GM12874 (cell line): ENCODE measurements at regions not wholly inside any gene's neighbourhood (a gene's known extent, or its start where the extent isn't known, plus 50 kb on each side); places are given as distances from the start of the nearest gene placed in this dataset.

Experiments
- CTCF ChIP-seq: IDR thresholded peaks from 2 replicates; pipeline ENCODE4 v1.5.1; 2011; ENCODE audit warnings: low read depth, mild to moderate bottlenecking, control low read depth, low read length, moderate library complexity; ENCODE audit not compliant: insufficient read depth

DNA sequence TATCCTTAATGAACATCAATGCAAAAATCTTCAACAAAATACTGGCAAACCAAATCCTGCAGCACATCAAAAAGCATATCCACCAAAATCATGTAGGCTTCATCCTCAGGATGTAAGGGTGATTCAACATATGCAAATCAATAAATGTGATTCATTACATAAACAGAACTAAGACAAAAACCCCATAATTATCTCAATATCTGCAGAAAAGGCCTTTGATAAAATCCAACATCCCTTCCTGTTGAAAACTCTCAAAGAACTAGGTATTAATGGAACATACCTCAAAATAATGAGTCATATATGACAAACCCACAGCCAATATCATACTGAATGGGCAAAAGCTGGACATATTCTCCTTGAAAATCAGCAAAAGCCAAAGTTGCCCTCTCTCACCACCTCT is 54.6 kb upstream of the DEPDC1 start:
- TF ChIP-seq CTCF: no peak

GRCh38 chr1:68558321-68559026 is 61.6 kb upstream of the DEPDC1 start:
- no peak for TF ChIP-seq CTCF

DNA sequence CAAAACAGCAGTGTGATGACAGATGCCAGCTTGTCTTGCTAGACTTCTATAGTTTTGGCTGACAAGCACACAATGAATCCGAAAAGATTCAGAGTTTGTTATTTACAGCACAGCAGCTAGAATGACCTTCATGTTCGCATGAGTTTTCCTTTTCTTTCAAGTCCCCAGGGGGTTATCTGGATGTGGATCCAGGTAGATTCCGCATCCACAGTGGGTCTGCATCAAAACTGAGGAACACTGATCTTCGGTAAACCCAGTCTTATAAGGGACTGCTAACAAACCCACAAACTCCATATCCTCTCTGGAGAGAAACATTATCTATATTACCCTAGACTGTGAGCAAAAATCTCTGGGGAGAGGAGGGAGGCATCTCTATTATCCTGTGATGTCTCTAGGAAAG is 69.0 kb upstream of the DEPDC1 start:
- no peak for TF ChIP-seq CTCF

DNA sequence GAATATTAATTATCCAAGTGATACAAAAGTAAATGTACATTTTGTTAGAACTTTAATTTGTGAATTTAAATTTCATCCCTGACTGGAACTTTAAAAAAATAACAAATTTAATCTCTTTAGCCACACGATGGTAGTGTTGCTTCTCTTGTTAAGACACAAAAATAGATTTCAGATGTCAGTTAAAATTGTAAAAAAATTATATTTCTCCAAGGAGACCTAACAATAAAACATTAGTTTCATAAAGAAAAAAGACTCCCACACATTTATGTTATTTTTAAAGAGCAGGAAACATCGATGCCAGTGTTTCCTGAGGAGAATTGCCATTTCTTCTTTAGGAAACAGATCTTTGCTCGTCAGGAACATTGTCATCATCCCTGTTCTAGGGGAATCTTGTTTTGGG is 74.0 kb upstream of the DEPDC1 start:
- no peak for TF ChIP-seq CTCF

DNA sequence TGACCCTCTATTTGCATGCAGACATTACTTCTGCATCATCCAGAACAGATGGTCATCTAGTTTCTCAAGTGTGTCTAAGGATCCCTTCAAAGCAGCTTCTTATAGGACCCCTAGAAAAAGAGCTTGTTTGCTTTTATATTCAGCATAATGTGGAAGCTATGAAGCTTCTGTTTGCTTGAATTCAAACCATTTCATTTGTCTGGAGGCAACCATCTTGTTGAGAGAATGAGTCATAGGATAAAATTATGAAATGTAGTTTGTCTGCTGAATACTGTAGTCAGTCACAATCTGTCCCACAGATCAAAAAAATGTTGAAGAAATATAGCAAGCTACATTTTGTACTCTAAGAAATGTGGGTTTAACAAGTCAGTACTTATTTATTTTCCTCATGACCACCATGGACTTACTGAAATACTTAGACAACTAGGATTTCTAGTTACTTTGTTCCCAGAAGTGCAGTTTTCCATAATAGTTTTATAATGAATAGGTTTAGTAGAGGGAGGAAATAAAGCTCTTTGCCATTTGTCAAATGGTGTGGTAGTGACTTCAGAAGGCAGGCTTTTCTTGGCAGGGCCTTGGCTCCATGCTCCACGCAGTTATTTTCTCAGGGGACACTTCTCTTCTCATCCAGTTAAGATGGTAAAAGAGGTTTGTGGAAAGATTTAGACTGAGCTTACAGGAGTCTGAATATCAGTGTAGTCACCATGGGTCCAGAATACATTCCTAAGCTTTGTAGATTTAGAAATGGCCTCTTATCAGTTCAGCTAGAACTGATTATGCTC is 74.8 kb upstream of the DEPDC1 start:
- TF ChIP-seq CTCF: no peak

- no peak for TF ChIP-seq CTCF
Measured at GRCh38 chr1:68585351-68585750, 88.5 kb upstream of the DEPDC1 start.

DNA sequence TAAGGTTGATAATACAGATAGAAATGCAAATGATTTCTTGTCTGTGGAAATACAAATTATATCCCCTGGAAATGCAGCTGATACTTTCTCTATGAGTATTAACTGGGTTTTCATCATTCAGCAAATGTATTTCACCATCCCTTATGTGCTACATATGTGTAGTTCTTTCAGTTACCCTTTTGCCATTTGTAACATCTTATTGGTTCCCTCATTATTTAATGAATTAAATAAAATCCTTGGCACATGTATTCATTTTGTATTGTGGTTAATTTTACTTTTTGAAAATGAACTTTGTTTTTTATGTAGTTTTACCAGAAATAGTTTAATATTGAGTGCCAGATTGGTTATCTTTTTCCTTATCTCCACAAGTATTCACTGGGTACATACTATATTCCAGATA is 89.9 kb upstream of the DEPDC1 start:
- TF ChIP-seq CTCF: no peak
